T-helper 1 cell treated with Interleukin-12 subunit alpha and Interleukin-12 subunit beta and Interleukin-4 antibody, amounts not matched to agents 30 μg/mL and 1 μg/mL, for 36 hours (primary cell): ENCODE measurements at regions not wholly inside any gene's neighbourhood (a gene's known extent, or its start where the extent isn't known, plus 50 kb on each side); places are given as distances from the start of the nearest gene placed in this dataset.

ENCODE experiments used
- H3K27ac Mint-ChIP-seq: one replicate; pipeline ENCODE4 v1.8.0; 2021; ENCODE audit warnings: mild to moderate bottlenecking, mixed read lengths
- H3K27me3 Mint-ChIP-seq: one replicate; pipeline ENCODE4 v1.8.0; 2021; ENCODE audit warnings: low read depth, mixed read lengths
- H3K36me3 Mint-ChIP-seq: one replicate; pipeline ENCODE4 v1.8.0; 2021; ENCODE audit warnings: low read depth, mixed read lengths
- H3K4me1 Mint-ChIP-seq: one replicate; pipeline ENCODE4 v1.8.0; 2021; ENCODE audit warnings: low read depth, mixed read lengths
- H3K4me3 Mint-ChIP-seq: one replicate; pipeline ENCODE4 v1.8.0; 2021; ENCODE audit warnings: mild to moderate bottlenecking, moderate library complexity, mixed read lengths
- H3K9me3 Mint-ChIP-seq: one replicate; pipeline ENCODE4 v1.8.0; 2021; ENCODE audit warnings: mixed read lengths

GRCh38 chr2:23246992-23247683, 137.8 kb upstream of the KLHL29 start:
- Mint-ChIP-seq H3K27me3 (peaks cover 3% of the 10 kb centered on the region), H3K27ac (no peak overlapping the region), H3K4me1 (no peaks in the 10 kb centered on the region), H3K9me3 (no peaks in the 10 kb centered on the region), H3K36me3 (no peaks in the 10 kb centered on the region), H3K4me3 (no peak overlapping the region)

- no peak overlapping the region for H3K4me3 Mint-ChIP-seq
- no peaks in the 10 kb centered on the region for H3K36me3 Mint-ChIP-seq
- no peak overlapping the region for H3K27ac Mint-ChIP-seq
- H3K9me3 Mint-ChIP-seq, result no peaks in the 10 kb centered on the region
- no peaks in the 10 kb centered on the region for H3K4me1 Mint-ChIP-seq
- H3K27me3 Mint-ChIP-seq, result peaks cover 5% of the 10 kb centered on the region
Observed at GRCh38 chr2:23248667-23249066, 136.3 kb upstream of the KLHL29 start.

GRCh38 chr2:23249348-23249747, 135.6 kb upstream of the KLHL29 start:
- no peak overlapping the region for H3K27ac Mint-ChIP-seq
- peaks cover 8% of the 10 kb centered on the region for H3K27me3 Mint-ChIP-seq
- H3K4me3 Mint-ChIP-seq, result no peak overlapping the region
- H3K36me3 Mint-ChIP-seq, result no peaks in the 10 kb centered on the region
- H3K4me1 Mint-ChIP-seq, result no peaks in the 10 kb centered on the region
- no peaks in the 10 kb centered on the region for H3K9me3 Mint-ChIP-seq

- Mint-ChIP-seq H3K4me3 (no peak overlapping the region), H3K9me3 (no peaks in the 10 kb centered on the region), H3K4me1 (no peaks in the 10 kb centered on the region), H3K27ac (no peak overlapping the region), H3K36me3 (no peaks in the 10 kb centered on the region), H3K27me3 (peaks cover 8% of the 10 kb centered on the region)
Observed at GRCh38 chr2:23250371-23250770, 134.6 kb upstream of the KLHL29 start.

GRCh38 chr2:23256643-23257042, 128.3 kb upstream of the KLHL29 start:
- Mint-ChIP-seq H3K36me3 (no peaks in the 10 kb centered on the region), H3K27ac (no peak overlapping the region), H3K4me3 (no peak overlapping the region), H3K27me3 (peaks cover 17% of the 10 kb centered on the region), H3K9me3 (no peaks in the 10 kb centered on the region), H3K4me1 (no peaks in the 10 kb centered on the region)

- no peak overlapping the region for H3K27ac Mint-ChIP-seq
- H3K9me3 Mint-ChIP-seq, result no peaks in the 10 kb centered on the region
- H3K4me3 Mint-ChIP-seq, result no peak overlapping the region
- H3K4me1 Mint-ChIP-seq, result no peaks in the 10 kb centered on the region
- H3K27me3 Mint-ChIP-seq, result peaks cover 20% of the 10 kb centered on the region
- no peaks in the 10 kb centered on the region for H3K36me3 Mint-ChIP-seq
Observed at GRCh38 chr2:23260621-23261020, 124.4 kb upstream of the KLHL29 start.

GRCh38 chr2:23268467-23269263, 116.3 kb upstream of the KLHL29 start:
- Mint-ChIP-seq H3K27ac (no peak overlapping the region), H3K4me1 (no peaks in the 10 kb centered on the region), H3K9me3 (no peaks in the 10 kb centered on the region), H3K36me3 (no peaks in the 10 kb centered on the region), H3K4me3 (no peak overlapping the region), H3K27me3 (peaks cover 16% of the 10 kb centered on the region)

- H3K4me1 Mint-ChIP-seq, result no peaks in the 10 kb centered on the region
- H3K36me3 Mint-ChIP-seq, result no peaks in the 10 kb centered on the region
- no peak overlapping the region for H3K4me3 Mint-ChIP-seq
Observed at GRCh38 chr2:23269747-23270146, 115.2 kb upstream of the KLHL29 start.

GRCh38 chr2:23270810-23271209, 114.2 kb upstream of the KLHL29 start:
- H3K27ac Mint-ChIP-seq, result no peak overlapping the region
- no peaks in the 10 kb centered on the region for H3K9me3 Mint-ChIP-seq
- no peaks in the 10 kb centered on the region for H3K36me3 Mint-ChIP-seq
- H3K4me1 Mint-ChIP-seq, result no peaks in the 10 kb centered on the region
- H3K4me3 Mint-ChIP-seq, result no peak overlapping the region
- H3K27me3 Mint-ChIP-seq, result peaks cover 13% of the 10 kb centered on the region

More at GRCh38 chr2:23269747-23270146, 115.2 kb upstream of the KLHL29 start:
- Mint-ChIP-seq H3K27me3 (peaks cover 16% of the 10 kb centered on the region), H3K27ac (no peak overlapping the region), H3K9me3 (no peaks in the 10 kb centered on the region)

GRCh38 chr2:23271230-23271629, 113.7 kb upstream of the KLHL29 start:
- no peak overlapping the region for H3K4me3 Mint-ChIP-seq
- H3K9me3 Mint-ChIP-seq, result no peaks in the 10 kb centered on the region
- H3K27me3 Mint-ChIP-seq, result peaks cover 13% of the 10 kb centered on the region
- no peak overlapping the region for H3K27ac Mint-ChIP-seq
- H3K4me1 Mint-ChIP-seq, result no peaks in the 10 kb centered on the region
- H3K36me3 Mint-ChIP-seq, result no peaks in the 10 kb centered on the region

- Mint-ChIP-seq H3K27me3 (peaks cover 9% of the 10 kb centered on the region), H3K4me1 (no peaks in the 10 kb centered on the region), H3K4me3 (no peak overlapping the region), H3K27ac (no peak overlapping the region), H3K36me3 (no peaks in the 10 kb centered on the region), H3K9me3 (no peaks in the 10 kb centered on the region)
Observed at GRCh38 chr2:23273786-23274185, 111.2 kb upstream of the KLHL29 start.

GRCh38 chr2:23280401-23280800, 104.6 kb upstream of the KLHL29 start:
- H3K36me3 Mint-ChIP-seq, result no peaks in the 10 kb centered on the region
- H3K4me1 Mint-ChIP-seq, result no peaks in the 10 kb centered on the region
- H3K27me3 Mint-ChIP-seq, result no peaks in the 10 kb centered on the region
- H3K4me3 Mint-ChIP-seq, result no peak overlapping the region
- no peaks in the 10 kb centered on the region for H3K9me3 Mint-ChIP-seq
- H3K27ac Mint-ChIP-seq, result no peak overlapping the region

- no peak overlapping the region for H3K4me3 Mint-ChIP-seq
- no peak overlapping the region for H3K27ac Mint-ChIP-seq
- no peaks in the 10 kb centered on the region for H3K4me1 Mint-ChIP-seq
- H3K27me3 Mint-ChIP-seq, result peaks cover 5% of the 10 kb centered on the region
- H3K9me3 Mint-ChIP-seq, result no peaks in the 10 kb centered on the region
- no peaks in the 10 kb centered on the region for H3K36me3 Mint-ChIP-seq
Observed at GRCh38 chr2:23283653-23284052, 101.3 kb upstream of the KLHL29 start.

- no peak overlapping the region for H3K4me3 Mint-ChIP-seq
- H3K27me3 Mint-ChIP-seq, result peaks cover 5% of the 10 kb centered on the region
- no peaks in the 10 kb centered on the region for H3K9me3 Mint-ChIP-seq
- no peaks in the 10 kb centered on the region for H3K36me3 Mint-ChIP-seq
- no peak overlapping the region for H3K27ac Mint-ChIP-seq
- H3K4me1 Mint-ChIP-seq, result no peaks in the 10 kb centered on the region
Observed at GRCh38 chr2:23285091-23285800, 99.7 kb upstream of the KLHL29 start.
